Activated T-helper 2 cell treated with anti-CD3 and anti-CD28 coated beads, Interferon-gamma antibody, Interleukin-2, Interleukin-4, amounts not matched to agents 10 μg/mL and 5 μg/mL and 100 μg/mL, durations not matched to agents 14 hours and 24 hours and 36 hours (primary cell): ENCODE measurements at regions not wholly inside any gene's neighbourhood (a gene's known extent, or its start where the extent isn't known, plus 50 kb on each side); places are given as distances from the start of the nearest gene placed in this dataset.
A peak's percentile ranks its signal among the peaks of the same experiment; 100 is the strongest.
"Not testable (repeated sequence)": the region's sequence is repeated elsewhere in the genome, so short reads cannot be mapped to it uniquely, and the experiment has no call there.

Source experiments
- DNase-seq: peaks from one replicate; pipeline ENCODE4 v3.0.0; 2021; ENCODE audit warnings: low spot score
- H3K27ac Mint-ChIP-seq: one replicate; pipeline ENCODE4 v1.8.0; 2021; ENCODE audit warnings: mixed read lengths
- H3K27me3 Mint-ChIP-seq: one replicate; pipeline ENCODE4 v1.8.0; 2021; ENCODE audit warnings: low read depth, mixed read lengths
- H3K36me3 Mint-ChIP-seq: one replicate; pipeline ENCODE4 v1.8.0; 2021; ENCODE audit warnings: low read depth, mixed read lengths
- H3K4me1 Mint-ChIP-seq: one replicate; pipeline ENCODE4 v1.8.0; 2021; ENCODE audit warnings: low read depth, mixed read lengths
- H3K4me3 Mint-ChIP-seq: one replicate; pipeline ENCODE4 v1.8.0; 2021; ENCODE audit warnings: low read depth, mild to moderate bottlenecking, moderate library complexity, mixed read lengths
- H3K9me3 Mint-ChIP-seq: one replicate; pipeline ENCODE4 v1.8.0; 2021; ENCODE audit warnings: mixed read lengths
- intact Hi-C: fragments of 100-400 bp; cut with micrococcal nuclease; formaldehyde crosslinking; loops from one replicate; pipeline ENCODE4 v1.15.1; 2023

DNA sequence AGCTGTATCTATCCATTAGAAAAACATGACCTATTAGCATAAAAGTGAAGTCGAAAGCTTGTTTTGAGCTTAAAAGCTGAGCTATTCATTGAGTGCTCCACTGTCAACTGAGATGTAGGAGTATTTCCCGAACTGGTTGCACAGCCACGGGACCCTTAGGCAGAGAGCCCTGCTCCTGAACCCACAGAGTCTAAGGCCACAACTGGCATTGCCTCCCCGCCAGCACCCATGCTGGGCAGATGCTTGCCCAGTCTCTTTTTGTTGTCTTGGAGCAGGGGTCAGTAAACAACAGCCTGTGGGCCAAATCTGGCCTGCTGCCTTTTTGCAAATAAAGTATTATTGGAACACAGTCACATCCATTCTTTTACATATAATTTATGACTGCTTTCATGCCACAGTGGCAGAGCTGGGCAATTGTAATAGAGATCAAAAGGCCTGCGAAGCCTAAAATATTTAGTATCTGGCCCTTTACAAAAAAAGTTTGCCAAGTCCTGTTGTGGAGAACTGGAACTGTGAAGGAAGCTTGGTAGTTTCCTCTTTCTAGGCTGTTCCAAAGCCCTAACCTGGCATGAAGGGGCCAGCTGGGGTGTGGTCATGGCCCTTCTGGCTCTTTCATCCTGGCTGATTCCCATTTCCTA lies 58.4 kb upstream of the WAPL start:
- H3K4me1 Mint-ChIP-seq: no peaks in the 10 kb centered on the region
- no peaks in the 10 kb centered on the region for H3K9me3 Mint-ChIP-seq
- no peak for DNase-seq
- H3K27me3 Mint-ChIP-seq: no peaks in the 10 kb centered on the region
- H3K27ac Mint-ChIP-seq: no peak overlapping the region
- intact Hi-C loops: no loop called here
- no peaks in the 10 kb centered on the region for H3K36me3 Mint-ChIP-seq
- no peak overlapping the region for H3K4me3 Mint-ChIP-seq

DNA sequence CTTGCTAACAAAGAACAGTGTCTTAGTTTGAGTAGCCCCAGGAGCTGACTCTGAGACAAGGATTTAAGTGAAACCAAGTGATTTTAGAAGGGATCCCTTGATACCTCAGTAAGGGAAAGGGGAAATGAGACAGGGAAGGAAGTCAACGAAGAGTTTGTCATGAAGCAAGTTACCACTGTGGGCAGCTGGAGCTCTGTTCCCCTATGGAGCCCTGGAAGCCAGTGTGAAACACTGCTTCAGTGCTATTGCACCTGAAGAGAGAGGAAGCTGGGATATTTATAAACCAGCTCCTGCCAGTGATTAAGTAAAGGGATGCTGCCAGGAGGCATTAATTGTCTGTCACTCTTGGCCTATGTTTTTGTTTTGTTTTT lies 58.9 kb upstream of the WAPL start:
- intact Hi-C loops: no loop called here
- Mint-ChIP-seq H3K27ac (no peak overlapping the region), H3K27me3 (no peaks in the 10 kb centered on the region), H3K4me3 (no peak overlapping the region), H3K36me3 (no peaks in the 10 kb centered on the region), H3K4me1 (no peaks in the 10 kb centered on the region), H3K9me3 (no peaks in the 10 kb centered on the region)
- DNase-seq: no peak

DNA sequence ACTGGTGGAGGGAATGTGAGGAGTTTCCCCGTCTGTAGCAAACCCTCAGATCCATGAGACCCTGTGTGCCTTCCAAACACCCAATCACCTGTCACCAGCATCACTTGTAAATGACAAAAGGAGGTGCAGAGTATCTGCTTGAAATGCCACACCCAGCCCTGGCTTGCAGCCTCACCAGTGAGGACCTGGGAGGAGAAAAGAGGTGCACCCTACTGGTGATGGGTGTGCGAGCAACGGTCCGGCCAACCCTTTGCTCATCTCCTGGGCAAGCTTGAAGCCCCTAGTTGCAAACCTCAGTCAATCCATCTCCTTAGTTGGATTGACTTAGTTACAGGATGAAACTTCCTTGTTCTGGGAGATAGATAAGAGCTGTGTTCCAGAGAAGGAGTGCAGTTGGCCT lies 62.4 kb upstream of the WAPL start:
- intact Hi-C loops: loop anchor here (2.0 kb wide), 1 partner anchor 195 kb away; no protein-coding TSS in a partner anchor
- H3K9me3 Mint-ChIP-seq: no peaks in the 10 kb centered on the region
- no peak for DNase-seq
- no peaks in the 10 kb centered on the region for H3K4me1 Mint-ChIP-seq
- no peak overlapping the region for H3K4me3 Mint-ChIP-seq
- H3K27me3 Mint-ChIP-seq: no peaks in the 10 kb centered on the region
- H3K27ac Mint-ChIP-seq: no peak overlapping the region
- no peaks in the 10 kb centered on the region for H3K36me3 Mint-ChIP-seq

DNA sequence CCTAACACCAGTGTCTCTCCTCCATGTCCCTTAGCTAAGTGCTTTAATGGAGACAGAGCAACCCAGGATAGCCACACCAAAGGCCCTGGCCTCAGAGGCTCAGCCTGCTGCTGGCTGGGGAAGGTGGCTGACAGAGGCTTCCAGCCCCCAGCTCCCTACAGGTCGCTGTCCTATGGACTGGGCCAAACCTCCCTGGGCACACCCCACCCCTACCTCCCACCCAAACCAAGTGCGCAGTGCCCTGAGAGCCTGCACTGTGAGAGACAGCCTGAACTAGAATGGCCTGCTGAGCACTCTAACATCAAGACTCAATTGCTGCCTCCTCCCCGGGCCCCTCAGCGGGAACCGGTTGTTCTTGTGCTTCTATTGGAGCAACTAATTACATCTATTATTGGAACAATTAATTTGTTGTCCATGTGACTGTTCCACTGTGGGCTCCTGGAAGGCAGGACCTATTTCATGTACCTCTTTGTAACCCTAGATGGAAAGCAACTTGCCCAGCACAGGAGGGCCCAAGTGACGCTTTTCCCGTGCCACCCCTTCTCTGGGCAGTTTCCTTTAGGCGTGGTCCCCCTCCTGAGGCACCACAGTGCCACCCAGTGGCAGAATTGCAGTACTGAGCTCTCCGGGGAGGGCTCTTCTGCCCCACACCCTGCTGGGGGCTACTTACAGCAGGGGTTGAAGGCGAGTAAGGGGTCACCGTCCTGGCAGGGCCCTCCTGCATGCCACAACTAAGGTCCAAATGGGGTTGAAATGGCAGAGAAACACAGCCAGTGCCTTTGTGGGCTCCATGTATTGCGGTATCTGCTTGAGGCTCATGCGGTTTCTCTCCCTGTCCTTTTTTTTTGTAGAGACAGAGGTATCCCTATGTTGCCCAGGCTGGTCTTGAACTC lies 63.7 kb upstream of the WAPL start:
- peak; percentile 67 for DNase-seq
- no peak overlapping the region for H3K27ac Mint-ChIP-seq
- H3K4me1 Mint-ChIP-seq: no peaks in the 10 kb centered on the region
- intact Hi-C loops: loop anchor here (1.0 to 2.0 kb wide), 3 partner anchors 63 to 196 kb away; no protein-coding TSS in a partner anchor
- H3K9me3 Mint-ChIP-seq: no peaks in the 10 kb centered on the region
- H3K4me3 Mint-ChIP-seq: no peak overlapping the region
- H3K27me3 Mint-ChIP-seq: no peaks in the 10 kb centered on the region
- no peaks in the 10 kb centered on the region for H3K36me3 Mint-ChIP-seq

DNA sequence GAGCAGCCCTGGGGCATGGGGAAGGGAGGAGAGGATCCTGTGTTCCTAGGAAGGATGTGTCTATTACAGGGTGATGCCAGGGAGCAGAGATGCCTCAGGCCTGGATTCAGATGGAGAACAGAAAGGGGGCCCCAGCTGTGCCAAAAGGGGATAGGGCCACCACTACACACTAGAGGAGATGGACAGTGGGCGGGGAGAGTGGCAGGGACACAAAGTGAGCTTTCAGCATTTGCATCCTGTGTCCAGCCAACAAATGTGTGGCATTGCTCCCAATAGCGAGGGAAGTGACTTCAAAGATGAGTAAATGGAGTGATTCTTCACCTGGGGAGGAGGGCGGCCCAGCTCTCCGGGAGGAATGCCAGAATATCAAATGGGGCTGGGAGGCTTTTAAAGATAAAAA lies 64.9 kb upstream of the WAPL start:
- no peak for DNase-seq
- Mint-ChIP-seq H3K27ac (no peak overlapping the region), H3K36me3 (no peaks in the 10 kb centered on the region), H3K27me3 (peaks cover 1% of the 10 kb centered on the region), H3K9me3 (no peaks in the 10 kb centered on the region), H3K4me1 (no peaks in the 10 kb centered on the region), H3K4me3 (no peak overlapping the region)
- intact Hi-C loops: no loop called here

DNA sequence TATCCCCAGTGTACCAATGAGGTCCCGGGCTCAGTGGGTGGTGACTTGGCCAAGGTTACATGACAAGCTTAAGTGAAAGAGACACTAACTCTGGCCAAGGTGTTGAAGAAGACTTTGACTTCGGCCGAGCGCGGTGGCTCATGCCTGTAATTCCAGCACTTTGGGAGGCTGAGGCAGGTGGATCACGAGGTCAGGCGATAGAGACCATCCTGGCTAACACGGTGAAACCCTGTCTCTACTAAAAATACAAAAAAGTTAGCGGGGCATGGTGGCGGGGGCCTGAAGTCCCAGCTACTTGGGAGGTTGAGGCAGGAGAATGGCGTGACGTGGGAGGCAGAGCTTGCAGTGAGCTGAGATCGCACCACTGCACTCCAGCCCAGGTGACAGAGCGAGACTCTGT lies 65.6 kb upstream of the OPN4 start:
- H3K36me3 Mint-ChIP-seq, H3K27me3 Mint-ChIP-seq, H3K4me3 Mint-ChIP-seq, intact Hi-C loops, DNase-seq, H3K9me3 Mint-ChIP-seq, H3K4me1 Mint-ChIP-seq, H3K27ac Mint-ChIP-seq: not testable (repeated sequence)

DNA sequence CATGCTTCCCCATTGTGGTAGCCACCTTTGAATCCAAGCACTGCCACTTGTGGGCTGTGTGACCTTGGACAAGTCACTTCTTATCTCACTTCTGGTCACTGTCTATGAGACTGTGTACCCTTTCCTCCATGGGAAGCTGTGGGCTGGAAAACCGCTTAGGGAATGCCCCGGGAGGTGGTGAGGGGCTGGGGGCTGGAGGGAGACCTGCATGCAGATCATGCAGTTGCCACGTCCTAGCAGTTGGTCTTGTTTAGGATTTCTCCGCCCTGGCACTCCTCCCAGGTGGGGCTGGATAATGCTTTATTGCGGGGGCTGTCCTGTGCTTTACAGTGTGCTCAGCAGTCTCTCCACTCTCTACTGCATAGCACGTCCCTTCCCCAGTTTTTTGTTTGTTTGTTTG lies 62.9 kb upstream of the OPN4 start:
- intact Hi-C loops: no loop called here
- no peaks in the 10 kb centered on the region for H3K36me3 Mint-ChIP-seq
- H3K27me3 Mint-ChIP-seq: peaks cover 1% of the 10 kb centered on the region
- no peaks in the 10 kb centered on the region for H3K4me1 Mint-ChIP-seq
- H3K27ac Mint-ChIP-seq: no peak overlapping the region
- no peak for DNase-seq
- H3K9me3 Mint-ChIP-seq: no peaks in the 10 kb centered on the region
- no peak overlapping the region for H3K4me3 Mint-ChIP-seq

DNA sequence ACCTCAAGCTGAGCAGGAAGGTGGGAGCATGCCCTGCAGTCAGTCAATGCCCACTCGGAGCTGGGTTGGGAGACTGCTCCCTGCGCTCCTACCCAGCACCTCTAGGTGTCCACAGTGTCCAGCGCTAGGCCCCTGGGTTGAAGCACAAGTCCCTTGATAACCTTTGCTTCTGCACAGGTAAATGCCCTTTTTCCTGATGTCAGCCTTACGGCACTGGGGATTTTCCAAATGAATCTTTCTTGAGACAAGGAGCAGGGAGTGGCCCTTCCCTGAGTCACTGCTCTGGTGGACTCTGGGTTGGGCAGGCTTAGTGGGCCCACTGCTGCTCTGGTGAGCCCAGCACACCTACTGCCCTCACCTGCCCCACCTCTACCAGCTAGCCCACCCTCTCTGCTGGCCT lies 61.9 kb upstream of the OPN4 start:
- intact Hi-C loops: no loop called here
- no peaks in the 10 kb centered on the region for H3K4me1 Mint-ChIP-seq

DNA sequence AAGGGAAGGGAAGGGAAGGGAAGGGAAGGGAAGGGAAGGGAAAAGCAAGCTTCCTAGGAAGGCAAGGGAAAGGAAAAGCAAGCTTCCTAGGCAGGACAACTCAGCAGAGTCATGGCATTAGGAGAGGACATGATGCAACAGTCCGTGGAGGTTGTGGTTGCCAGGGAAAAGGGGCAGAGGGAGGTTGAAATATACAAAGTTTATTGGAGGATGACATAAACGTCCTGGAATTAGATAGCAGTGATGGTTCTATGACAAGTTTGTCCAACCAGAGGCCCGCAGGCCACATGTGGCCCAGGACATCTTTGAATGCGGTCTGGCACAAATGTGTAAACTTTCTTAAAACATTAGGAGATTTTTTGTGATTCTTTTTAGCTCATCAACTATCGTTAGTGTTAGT lies 59.8 kb upstream of the OPN4 start:
- Mint-ChIP-seq H3K27me3 (peaks cover 1% of the 10 kb centered on the region), H3K4me3 (no peak overlapping the region), H3K27ac (no peak overlapping the region), H3K9me3 (no peaks in the 10 kb centered on the region), H3K36me3 (no peaks in the 10 kb centered on the region), H3K4me1 (no peaks in the 10 kb centered on the region)
- DNase-seq: no peak
- intact Hi-C loops: no loop called here

More for the DNA sequence above, 61.9 kb upstream of the OPN4 start:
- DNase-seq: no peak
- Mint-ChIP-seq H3K36me3 (no peaks in the 10 kb centered on the region), H3K27me3 (peaks cover 1% of the 10 kb centered on the region), H3K27ac (no peak overlapping the region), H3K9me3 (no peaks in the 10 kb centered on the region), H3K4me3 (no peak overlapping the region)

DNA sequence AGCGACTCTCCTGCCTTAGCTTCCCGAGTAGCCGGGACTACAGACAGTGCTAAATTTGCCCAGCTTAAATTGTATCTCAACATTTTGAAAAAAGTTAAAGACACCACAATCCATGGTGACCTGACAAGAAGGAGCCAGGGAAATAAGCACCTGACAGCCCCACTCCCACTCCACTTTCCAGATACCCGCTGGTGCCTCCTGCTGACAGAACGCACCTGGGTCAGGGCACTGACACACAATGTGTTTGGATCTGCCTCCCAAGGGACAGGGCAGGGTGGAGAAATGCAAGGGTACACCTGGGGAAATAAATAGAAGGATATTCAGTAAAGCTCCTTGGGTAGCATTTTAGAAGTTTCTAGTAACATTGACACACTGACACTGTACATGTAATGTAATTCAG lies 58.9 kb upstream of the OPN4 start:
- H3K9me3 Mint-ChIP-seq: no peaks in the 10 kb centered on the region
- intact Hi-C loops: no loop called here
- H3K4me1 Mint-ChIP-seq: no peaks in the 10 kb centered on the region
- H3K4me3 Mint-ChIP-seq: no peak overlapping the region
- no peak for DNase-seq
- peaks cover 1% of the 10 kb centered on the region for H3K27me3 Mint-ChIP-seq
- no peaks in the 10 kb centered on the region for H3K36me3 Mint-ChIP-seq
- no peak overlapping the region for H3K27ac Mint-ChIP-seq

DNA sequence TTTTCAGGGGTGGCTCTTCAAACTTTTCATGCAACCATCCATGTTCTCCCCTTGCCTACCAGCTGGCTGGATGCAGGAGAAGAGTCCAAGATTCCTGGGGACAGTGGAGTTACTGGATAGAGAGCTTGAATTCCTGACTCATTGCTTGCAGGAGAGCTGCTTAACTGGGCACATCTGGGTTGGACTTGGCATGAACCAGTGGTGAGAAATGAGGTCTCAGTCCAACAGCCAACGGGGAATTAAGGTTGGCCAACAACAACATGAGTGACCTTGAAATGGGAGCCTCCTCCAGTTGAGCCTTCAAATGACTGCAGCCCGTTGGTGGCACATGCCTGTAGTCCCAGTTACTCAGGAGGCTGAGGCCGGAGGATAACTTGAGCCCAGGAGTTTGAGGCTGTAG lies 58.1 kb upstream of the OPN4 start:
- DNase-seq: no peak

DNA sequence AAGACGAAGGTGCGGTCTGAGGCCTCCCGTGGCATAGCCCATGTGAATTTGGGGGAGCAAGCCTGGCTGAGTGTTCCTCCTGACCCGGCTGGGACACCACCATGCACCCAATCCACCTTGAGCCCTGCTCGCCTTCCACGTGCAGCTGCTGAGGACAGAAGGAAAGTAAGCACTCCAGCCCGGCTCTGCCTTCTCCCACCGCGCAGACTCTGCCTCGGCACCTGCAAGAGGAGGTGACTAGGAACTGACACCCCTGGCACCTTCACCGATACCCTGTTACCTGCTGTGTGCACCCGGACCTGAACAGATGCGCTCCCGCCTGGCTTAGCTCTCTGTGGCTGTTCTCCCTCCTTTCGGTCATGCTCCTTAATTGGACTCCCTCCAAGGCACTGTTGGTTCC lies 57.0 kb upstream of the OPN4 start:
- DNase-seq: no peak
- H3K4me1 Mint-ChIP-seq: no peaks in the 10 kb centered on the region
- H3K4me3 Mint-ChIP-seq: no peak overlapping the region
- H3K27me3 Mint-ChIP-seq: peaks cover 7% of the 10 kb centered on the region
- H3K9me3 Mint-ChIP-seq: no peaks in the 10 kb centered on the region
- H3K27ac Mint-ChIP-seq: no peak overlapping the region
- no peaks in the 10 kb centered on the region for H3K36me3 Mint-ChIP-seq
- intact Hi-C loops: no loop called here

More for the DNA sequence above, 58.1 kb upstream of the OPN4 start:
- Mint-ChIP-seq H3K4me1 (no peaks in the 10 kb centered on the region), H3K9me3 (no peaks in the 10 kb centered on the region), H3K4me3 (no peak overlapping the region), H3K27ac (no peak overlapping the region), H3K36me3 (no peaks in the 10 kb centered on the region), H3K27me3 (no peaks in the 10 kb centered on the region)
- intact Hi-C loops: no loop called here

DNA sequence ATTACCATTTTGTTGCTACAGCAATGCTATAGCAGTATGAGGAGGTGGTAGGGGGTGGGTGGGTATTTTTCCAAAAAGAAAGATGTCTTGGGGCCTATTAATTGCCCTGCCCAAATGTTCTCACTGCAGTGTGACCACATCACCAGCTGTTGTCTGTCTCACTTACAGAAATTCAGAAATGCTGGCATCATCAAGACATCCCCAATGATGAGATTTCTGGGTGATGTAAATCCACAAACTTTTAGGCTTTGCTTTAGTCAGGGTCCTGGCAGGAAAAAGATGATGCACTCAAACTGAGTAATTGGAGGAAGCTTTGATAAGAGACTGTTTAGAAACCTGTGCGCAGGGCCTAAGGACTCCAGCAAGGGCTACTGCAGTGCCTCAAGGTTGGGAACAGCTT lies 56.2 kb upstream of the OPN4 start:
- intact Hi-C loops: no loop called here
- Mint-ChIP-seq H3K4me3 (no peak overlapping the region), H3K27ac (no peak overlapping the region), H3K4me1 (no peaks in the 10 kb centered on the region), H3K27me3 (peaks cover 7% of the 10 kb centered on the region), H3K36me3 (no peaks in the 10 kb centered on the region), H3K9me3 (no peaks in the 10 kb centered on the region)
- no peak for DNase-seq
